Thyroid gland (tissue), 4 donors: ENCODE measurements at regions not wholly inside any gene's neighbourhood (a gene's known extent, or its start where the extent isn't known, plus 50 kb on each side); places are given as distances from the start of the nearest gene placed in this dataset.

ENCODE experiments used
- DNase-seq, 2 donors: peaks; one replicate each; pipeline ENCODE4 v3.0.0-alpha.2; 2019
- H3K27ac ChIP-seq, 3 donors: fragments of 200-600 bp; sonication (generic); 1 replicate in 2 of 3; 2 replicates in 1 of 3; pipeline ENCODE4 v1.5.1; 2016 to 2019; ENCODE audit warnings: mild to moderate bottlenecking in 1 of 3, moderate library complexity in 1 of 3
- H3K27me3 ChIP-seq: fragments of 200-600 bp; sonication (generic); one replicate; pipeline ENCODE4 v1.5.1; 2019
- H3K36me3 ChIP-seq, 2 donors: fragments of 200-600 bp; sonication (generic); one replicate each; pipeline ENCODE4 v1.5.1; 2016 to 2019
- H3K4me1 ChIP-seq, 2 donors: fragments of 200-600 bp; sonication (generic); one replicate each; pipeline ENCODE4 v1.5.1; 2017 to 2019
- H3K4me3 ChIP-seq, 3 donors: fragments of 200-600 bp; sonication (generic); replicated peaks in 1 of 3; 1 replicate in 2 of 3; 2 replicates in 1 of 3; pipeline ENCODE4 v1.5.1; 2016; ENCODE audit warnings: mild to moderate bottlenecking in 1 of 3
- H3K9me3 ChIP-seq: fragments of 200-600 bp; sonication (generic); one replicate; pipeline ENCODE4 v1.5.1; 2017
- POLR2A ChIP-seq, 2 donors: fragments of 450-650 bp; IDR thresholded peaks; one replicate each; pipeline ENCODE4 v1.6.1; 2017; ENCODE audit warnings: antibody characterized with exemption in 2 of 2, mild to moderate bottlenecking in 2 of 2, moderate library complexity in 1 of 2
- WGBS, 2 donors: methylation state at CpG; one replicate each; pipeline ENCODE4 v1.1.5; 2017; 5-methylcytosine and 5-hydroxymethylcytosine counted together
- intact Hi-C: fragments of 100-400 bp; cut with DNase I; formaldehyde crosslinking; loops from one replicate; pipeline ENCODE4 v1.15.1; 2023
- TF ChIP-seq, protein P1 (sequence below), 6 experiments: fragments of 200-600 bp in 3 of 6; fragments of 450-650 bp in 3 of 6; sonication (generic) in 3 of 6; IDR thresholded peaks; one replicate each; pipeline ENCODE4 v1.5.1; 2016 to 2019; ENCODE audit warnings: antibody characterized with exemption in 6 of 6, mild to moderate bottlenecking in 2 of 6, inconsistent platforms in 1 of 6, moderate library complexity in 1 of 6

DNA sequence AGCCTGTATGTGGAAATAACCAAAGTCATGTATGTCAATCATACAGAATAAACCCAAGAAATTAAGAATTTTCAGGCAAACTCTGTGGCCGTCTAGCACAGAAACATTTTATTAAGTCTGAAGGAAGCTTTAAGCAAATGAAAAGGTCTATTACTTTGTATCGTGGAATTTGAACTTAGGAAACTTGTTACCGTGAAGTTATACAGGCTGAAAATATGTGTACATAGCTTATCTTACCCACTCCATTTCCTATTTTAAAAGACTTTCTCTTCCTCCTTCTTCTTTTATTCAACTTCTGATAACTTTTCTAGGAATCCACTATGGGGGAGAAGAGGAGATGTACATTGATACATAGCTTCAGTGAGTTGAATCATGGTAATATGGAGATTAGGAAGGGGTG is 108.3 kb downstream of the AGTR2 start:
- H3K27ac ChIP-seq: no peak overlapping the region
- no peaks in the 10 kb centered on the region for H3K36me3 ChIP-seq
- H3K9me3 ChIP-seq: no peaks in the 10 kb centered on the region
- intact Hi-C loops: no loop called here
- no peaks in the 10 kb centered on the region for H3K27me3 ChIP-seq
- H3K4me3 ChIP-seq: no peak overlapping the region
- 82 to 85% methylated on average over 3 of the region's 3 CpGs for WGBS, 2 donors
- no peak for DNase-seq
- H3K4me1 ChIP-seq: no peaks in the 10 kb centered on the region
- TF ChIP-seq, protein P1, sequence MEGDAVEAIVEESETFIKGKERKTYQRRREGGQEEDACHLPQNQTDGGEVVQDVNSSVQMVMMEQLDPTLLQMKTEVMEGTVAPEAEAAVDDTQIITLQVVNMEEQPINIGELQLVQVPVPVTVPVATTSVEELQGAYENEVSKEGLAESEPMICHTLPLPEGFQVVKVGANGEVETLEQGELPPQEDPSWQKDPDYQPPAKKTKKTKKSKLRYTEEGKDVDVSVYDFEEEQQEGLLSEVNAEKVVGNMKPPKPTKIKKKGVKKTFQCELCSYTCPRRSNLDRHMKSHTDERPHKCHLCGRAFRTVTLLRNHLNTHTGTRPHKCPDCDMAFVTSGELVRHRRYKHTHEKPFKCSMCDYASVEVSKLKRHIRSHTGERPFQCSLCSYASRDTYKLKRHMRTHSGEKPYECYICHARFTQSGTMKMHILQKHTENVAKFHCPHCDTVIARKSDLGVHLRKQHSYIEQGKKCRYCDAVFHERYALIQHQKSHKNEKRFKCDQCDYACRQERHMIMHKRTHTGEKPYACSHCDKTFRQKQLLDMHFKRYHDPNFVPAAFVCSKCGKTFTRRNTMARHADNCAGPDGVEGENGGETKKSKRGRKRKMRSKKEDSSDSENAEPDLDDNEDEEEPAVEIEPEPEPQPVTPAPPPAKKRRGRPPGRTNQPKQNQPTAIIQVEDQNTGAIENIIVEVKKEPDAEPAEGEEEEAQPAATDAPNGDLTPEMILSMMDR (IDR thresholded peaks at IDR 0.05): no peak
- TF ChIP-seq POLR2A (IDR thresholded peaks at IDR 0.05): no peak

DNA sequence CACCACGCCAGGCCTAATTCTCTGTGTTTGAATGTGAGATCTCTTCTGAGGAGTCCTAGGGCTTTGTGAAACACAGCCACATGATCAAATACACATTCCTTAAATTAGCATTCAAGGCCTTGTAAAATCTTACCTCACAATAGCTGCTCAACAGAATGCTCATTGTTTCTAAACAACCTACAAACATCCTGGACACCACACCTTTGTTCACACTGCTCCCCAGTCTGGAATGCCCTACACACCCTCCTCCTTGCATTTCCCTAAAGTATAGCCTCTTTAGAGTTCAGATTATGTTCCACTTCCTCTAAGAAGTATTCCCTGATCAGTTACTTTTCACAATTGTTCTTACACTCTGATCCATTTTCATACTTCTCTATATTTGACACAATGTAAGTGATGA is 110.6 kb downstream of the AGTR2 start:
- Histone ChIP-seq H3K27me3 (no peaks in the 10 kb centered on the region), H3K27ac (no peak overlapping the region), H3K9me3 (no peaks in the 10 kb centered on the region), H3K4me3 (no peak overlapping the region), H3K36me3 (no peaks in the 10 kb centered on the region), H3K4me1 (no peaks in the 10 kb centered on the region)
- WGBS, 2 donors: 100% methylated on average over 1 of the region's 1 CpG
- intact Hi-C loops: no loop called here
- TF ChIP-seq POLR2A (IDR thresholded peaks at IDR 0.05): no peak
- TF ChIP-seq, protein P1 (IDR thresholded peaks at IDR 0.05): no peak
- no peak for DNase-seq

DNA sequence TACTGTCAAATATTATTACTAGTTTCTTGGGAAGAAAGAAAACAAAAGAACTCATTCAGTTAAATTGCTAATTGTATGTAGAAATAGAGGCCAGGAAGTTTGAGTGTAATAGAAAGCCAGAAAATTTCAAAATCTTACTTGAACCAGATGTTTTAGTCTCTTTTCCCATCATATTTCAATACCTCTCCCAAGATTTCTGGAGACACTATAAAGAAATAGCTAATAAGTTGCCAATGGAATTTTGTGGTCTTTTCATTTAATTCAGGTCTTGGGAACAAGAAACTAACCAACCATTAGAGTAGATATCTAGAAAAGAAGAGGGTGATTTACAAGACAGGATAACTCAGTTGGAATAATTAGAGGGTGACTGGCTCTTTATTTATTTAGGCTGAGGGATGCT is 112.2 kb downstream of the AGTR2 start:
- intact Hi-C loops: no loop called here
- no peak for TF ChIP-seq POLR2A (IDR thresholded peaks at IDR 0.05)
- TF ChIP-seq, protein P1 (IDR thresholded peaks at IDR 0.05): no peak

GRCh38 chrX:116284400-116284799 is 113.9 kb downstream of the AGTR2 start:
- Histone ChIP-seq H3K4me3 (no peak overlapping the region), H3K36me3 (no peaks in the 10 kb centered on the region), H3K27me3 (no peaks in the 10 kb centered on the region), H3K27ac (no peak overlapping the region), H3K4me1 (no peaks in the 10 kb centered on the region), H3K9me3 (no peaks in the 10 kb centered on the region)
- 70 to 76% methylated on average over 2 of the region's 2 CpGs for WGBS, 2 donors
- no peak for DNase-seq
- TF ChIP-seq, protein P1 (IDR thresholded peaks at IDR 0.05): no peak
- no peak for TF ChIP-seq POLR2A (IDR thresholded peaks at IDR 0.05)
- intact Hi-C loops: no loop called here

More for the DNA sequence above, 112.2 kb downstream of the AGTR2 start:
- no peaks in the 10 kb centered on the region for H3K27me3 ChIP-seq
- H3K4me1 ChIP-seq: no peaks in the 10 kb centered on the region
- H3K27ac ChIP-seq: no peak overlapping the region
- H3K9me3 ChIP-seq: no peaks in the 10 kb centered on the region
- no peak overlapping the region for H3K4me3 ChIP-seq
- H3K36me3 ChIP-seq: no peaks in the 10 kb centered on the region
- no peak for DNase-seq

- H3K27me3 ChIP-seq: no peaks in the 10 kb centered on the region
- no peak overlapping the region for H3K27ac ChIP-seq
- intact Hi-C loops: no loop called here
- no peaks in the 10 kb centered on the region for H3K9me3 ChIP-seq
- no peak for DNase-seq
- H3K4me3 ChIP-seq: no peak overlapping the region
- TF ChIP-seq, protein P1 (IDR thresholded peaks at IDR 0.05): no peak
- no peak for TF ChIP-seq POLR2A (IDR thresholded peaks at IDR 0.05)
- no peaks in the 10 kb centered on the region for H3K36me3 ChIP-seq
- no peaks in the 10 kb centered on the region for H3K4me1 ChIP-seq
These were observed 115.0 kb downstream of the AGTR2 start for GRCh38 chrX:116285501-116285900.
